ENCODE measurements at regions not wholly inside any gene's neighbourhood (a gene's known extent, or its start where the extent isn't known, plus 50 kb on each side); places are given as distances from the start of the nearest gene placed in this dataset.

DNA sequence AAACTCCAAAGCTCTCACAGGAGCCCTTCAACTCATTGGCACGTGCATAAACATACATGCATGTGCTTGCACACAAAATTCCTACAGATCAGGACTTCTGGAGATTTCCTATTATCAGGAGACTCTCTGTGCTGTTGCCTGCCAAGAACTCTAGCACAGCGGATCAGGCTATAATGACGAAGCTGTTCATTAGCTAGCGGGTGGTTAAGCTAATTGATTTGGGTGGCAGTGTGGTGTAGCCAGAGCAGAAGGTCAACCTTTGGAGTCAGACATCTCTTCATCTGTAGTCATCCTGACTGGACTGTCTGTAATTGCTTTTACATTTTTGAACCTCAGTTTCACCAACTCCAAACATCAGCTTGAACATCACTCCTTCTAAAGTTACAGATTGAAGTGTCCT is 69.0 kb downstream of the KIF2B start:
- CTCF ChIA-PET, result no interaction called here
- no peaks in the 10 kb centered on the region for H3K4me1 Mint-ChIP-seq (ENCODE audit: low read depth)
- H3K4me3 Mint-ChIP-seq, result no peak overlapping the region
- no peak for DNase-seq
- no peak for ATAC-seq
- POLR2A ChIA-PET, result no interaction called here
- no peaks in the 10 kb centered on the region for H3K36me3 Mint-ChIP-seq (ENCODE audit: low read depth)
- H3K27me3 Mint-ChIP-seq (ENCODE audit: low read depth), result no peaks in the 10 kb centered on the region
- peaks cover 19% of the 10 kb centered on the region for H3K9me3 Mint-ChIP-seq (ENCODE audit: insufficient read depth)
- no peak overlapping the region for H3K27ac Mint-ChIP-seq

DNA sequence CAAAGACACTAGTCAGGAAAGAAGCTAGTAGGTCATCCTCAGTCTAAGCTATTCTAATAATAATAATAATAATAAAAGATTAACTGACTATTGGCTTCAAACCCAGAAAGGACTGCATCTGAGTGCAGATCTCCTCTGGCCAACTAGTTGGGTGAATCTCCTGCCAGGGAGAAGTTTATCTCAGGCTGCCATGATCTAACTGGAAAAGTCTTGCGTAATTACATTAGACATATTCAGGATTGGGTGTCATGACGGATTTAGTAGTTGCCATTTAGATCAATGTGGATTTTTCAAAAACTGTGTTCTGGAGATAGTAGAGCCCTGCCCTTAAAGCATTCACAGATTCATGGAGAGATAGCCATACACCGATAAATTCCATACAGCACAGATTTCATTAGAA is 69.5 kb downstream of the KIF2B start:
- Mint-ChIP-seq H3K27ac (no peak overlapping the region), H3K4me3 (no peak overlapping the region), H3K9me3 (ENCODE audit: insufficient read depth) (peaks cover 19% of the 10 kb centered on the region), H3K27me3 (ENCODE audit: low read depth) (no peaks in the 10 kb centered on the region), H3K36me3 (ENCODE audit: low read depth) (no peaks in the 10 kb centered on the region), H3K4me1 (ENCODE audit: low read depth) (no peaks in the 10 kb centered on the region)
- ChIA-PET CTCF (no interaction called here), POLR2A (no interaction called here)
- ATAC-seq, result no peak
- no peak for DNase-seq

DNA sequence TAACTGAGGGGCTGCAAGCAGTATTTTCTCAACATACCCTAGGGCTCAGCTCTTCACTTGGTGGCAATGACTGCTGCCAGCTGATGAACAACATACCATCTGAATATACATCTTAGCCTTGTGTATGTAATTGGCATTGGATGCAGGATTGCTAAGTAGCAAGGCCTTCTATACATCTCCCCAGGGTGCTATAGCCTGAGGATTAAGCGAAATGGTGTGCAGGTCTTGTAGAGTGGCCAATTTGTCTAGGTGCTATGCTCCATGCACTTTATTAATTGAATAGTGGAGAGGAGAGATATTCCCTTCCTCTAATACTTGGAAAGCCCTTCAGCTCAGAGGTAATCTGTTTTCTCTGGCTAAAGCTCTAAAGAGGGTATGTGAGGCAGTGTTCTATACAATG is 71.9 kb downstream of the KIF2B start:
- Mint-ChIP-seq H3K4me3 (no peak overlapping the region), H3K27ac (no peak overlapping the region), H3K36me3 (ENCODE audit: low read depth) (no peaks in the 10 kb centered on the region), H3K4me1 (ENCODE audit: low read depth) (no peaks in the 10 kb centered on the region), H3K27me3 (ENCODE audit: low read depth) (no peaks in the 10 kb centered on the region), H3K9me3 (ENCODE audit: insufficient read depth) (peaks cover 19% of the 10 kb centered on the region)
- DNase-seq, result no peak
- POLR2A ChIA-PET, result no interaction called here
- no peak for ATAC-seq
- CTCF ChIA-PET, result no interaction called here

DNA sequence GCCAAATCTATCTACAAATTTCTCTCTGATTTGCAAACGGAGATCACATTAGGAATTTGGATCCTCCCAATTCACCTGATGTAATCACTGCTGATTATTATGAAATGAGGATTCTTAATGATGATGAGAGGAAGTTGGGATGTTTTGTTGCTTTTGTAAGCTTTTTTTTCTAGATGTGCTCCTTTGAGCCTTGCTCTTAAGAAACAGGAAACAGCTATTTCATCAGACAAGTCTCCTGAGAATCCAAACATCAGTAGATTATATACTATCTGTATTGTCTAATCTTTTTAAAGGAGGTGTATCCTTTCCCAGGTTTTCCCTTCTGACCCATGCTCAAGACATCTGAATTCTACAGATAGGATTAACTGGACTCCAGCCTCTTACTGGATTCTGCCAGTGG is 73.3 kb downstream of the KIF2B start:
- peaks cover 19% of the 10 kb centered on the region for H3K9me3 Mint-ChIP-seq (ENCODE audit: insufficient read depth)
- no peak for DNase-seq
- CTCF ChIA-PET, result no interaction called here
- no peak overlapping the region for H3K27ac Mint-ChIP-seq
- H3K4me1 Mint-ChIP-seq (ENCODE audit: low read depth), result no peaks in the 10 kb centered on the region
- H3K4me3 Mint-ChIP-seq, result no peak overlapping the region
- POLR2A ChIA-PET, result no interaction called here
- ATAC-seq, result no peak
- no peaks in the 10 kb centered on the region for H3K36me3 Mint-ChIP-seq (ENCODE audit: low read depth)
- H3K27me3 Mint-ChIP-seq (ENCODE audit: low read depth), result no peaks in the 10 kb centered on the region

DNA sequence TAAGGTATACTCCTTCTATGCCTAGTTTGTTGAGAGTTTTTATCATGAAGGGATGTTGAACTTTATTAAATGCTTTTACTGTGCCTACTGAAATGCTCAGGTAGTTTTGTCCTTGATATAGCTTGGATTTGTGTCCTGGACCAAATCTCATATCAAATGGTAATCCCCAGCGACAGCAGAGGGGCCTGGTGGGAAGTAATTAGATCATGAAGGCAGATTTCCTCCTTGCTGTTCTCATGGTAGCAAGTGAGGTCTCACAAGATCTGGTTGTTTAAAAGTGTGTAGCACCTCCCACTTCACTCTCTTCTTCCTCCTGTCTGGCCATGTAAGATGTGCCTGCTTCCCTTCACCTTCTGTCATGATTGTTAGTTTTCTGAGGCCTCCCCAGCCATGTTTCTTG is 78.2 kb downstream of the KIF2B start:
- ATAC-seq, result no peak

DNA sequence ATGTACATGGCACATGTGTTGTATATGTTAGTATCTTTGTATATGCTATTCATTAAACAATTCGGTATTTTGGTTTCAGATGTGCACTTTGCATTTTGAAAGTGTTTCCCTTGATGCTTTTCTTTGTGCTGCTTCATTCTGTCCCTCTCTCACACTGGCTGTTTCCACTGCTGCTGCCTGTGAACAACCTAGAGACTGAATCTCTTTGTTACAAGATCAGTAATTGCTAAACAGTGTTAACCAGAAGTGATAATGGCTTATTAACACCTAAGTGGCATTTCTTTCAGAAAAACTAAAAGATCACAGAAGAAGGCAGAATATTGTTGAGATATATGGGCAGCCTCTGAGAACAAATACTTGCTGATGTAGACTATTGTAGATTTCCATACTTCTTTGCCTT is 84.7 kb downstream of the KIF2B start:
- Mint-ChIP-seq H3K4me3 (no peak overlapping the region), H3K27me3 (ENCODE audit: low read depth) (no peaks in the 10 kb centered on the region), H3K36me3 (ENCODE audit: low read depth) (no peaks in the 10 kb centered on the region), H3K9me3 (ENCODE audit: insufficient read depth) (peaks cover 5% of the 10 kb centered on the region), H3K4me1 (ENCODE audit: low read depth) (no peaks in the 10 kb centered on the region), H3K27ac (no peak overlapping the region)
- ChIA-PET POLR2A (no interaction called here), CTCF (no interaction called here)
- DNase-seq (no peak), ATAC-seq (no peak)

More for the DNA sequence above, 78.2 kb downstream of the KIF2B start:
- DNase-seq, result no peak
- POLR2A ChIA-PET, result no interaction called here
- Mint-ChIP-seq H3K36me3 (ENCODE audit: low read depth) (no peaks in the 10 kb centered on the region), H3K27ac (no peak overlapping the region), H3K4me3 (no peak overlapping the region), H3K4me1 (ENCODE audit: low read depth) (no peaks in the 10 kb centered on the region), H3K9me3 (ENCODE audit: insufficient read depth) (peaks cover 13% of the 10 kb centered on the region), H3K27me3 (ENCODE audit: low read depth) (no peaks in the 10 kb centered on the region)
- CTCF ChIA-PET, result no interaction called here

DNA sequence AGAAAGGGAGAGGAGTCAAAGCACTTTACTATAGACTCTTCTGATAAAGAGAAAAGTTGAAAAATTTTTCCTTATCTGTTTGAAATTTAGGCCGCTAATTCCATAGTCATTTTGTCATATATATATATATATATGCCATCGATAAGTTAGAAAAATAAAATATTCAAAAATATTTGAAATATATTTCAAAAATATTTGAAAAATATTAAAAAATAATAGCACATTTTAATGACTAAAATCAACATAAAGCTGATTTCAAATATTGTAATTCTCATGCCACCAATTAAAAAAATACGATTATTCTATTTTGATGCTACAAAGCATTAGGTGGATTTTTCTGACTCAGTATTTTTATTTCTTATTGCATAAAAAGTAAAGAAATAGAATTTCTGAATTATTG is 87.1 kb downstream of the KIF2B start:
- H3K27me3 Mint-ChIP-seq (ENCODE audit: low read depth), result no peaks in the 10 kb centered on the region
- H3K27ac Mint-ChIP-seq, result no peak overlapping the region
- H3K4me1 Mint-ChIP-seq (ENCODE audit: low read depth), result no peaks in the 10 kb centered on the region
- POLR2A ChIA-PET, result no interaction called here
- ATAC-seq (no peak), DNase-seq (no peak)
- peaks cover 5% of the 10 kb centered on the region for H3K9me3 Mint-ChIP-seq (ENCODE audit: insufficient read depth)
- no peak overlapping the region for H3K4me3 Mint-ChIP-seq
- CTCF ChIA-PET, result no interaction called here
- no peaks in the 10 kb centered on the region for H3K36me3 Mint-ChIP-seq (ENCODE audit: low read depth)

DNA sequence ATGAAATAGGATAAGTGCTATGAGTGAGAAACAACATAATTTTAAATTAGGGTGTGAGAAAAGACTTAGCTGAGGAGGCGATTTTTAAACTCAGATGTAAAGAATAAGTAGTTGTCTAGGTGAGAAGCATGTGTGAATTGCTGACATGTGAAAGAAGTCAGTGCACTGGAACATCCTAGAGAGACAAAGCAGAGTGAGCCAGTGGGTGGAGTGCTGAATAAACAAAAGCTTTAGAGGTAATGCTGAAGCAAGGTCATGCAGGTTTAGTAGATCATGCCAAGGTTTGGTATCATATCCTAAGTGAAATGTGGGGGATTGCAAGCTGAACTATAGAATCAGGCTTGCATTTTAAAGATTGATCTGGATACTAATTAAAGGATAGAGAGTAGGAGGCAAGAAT is 89.4 kb downstream of the KIF2B start:
- ChIA-PET POLR2A (no interaction called here), CTCF (no interaction called here)

DNA sequence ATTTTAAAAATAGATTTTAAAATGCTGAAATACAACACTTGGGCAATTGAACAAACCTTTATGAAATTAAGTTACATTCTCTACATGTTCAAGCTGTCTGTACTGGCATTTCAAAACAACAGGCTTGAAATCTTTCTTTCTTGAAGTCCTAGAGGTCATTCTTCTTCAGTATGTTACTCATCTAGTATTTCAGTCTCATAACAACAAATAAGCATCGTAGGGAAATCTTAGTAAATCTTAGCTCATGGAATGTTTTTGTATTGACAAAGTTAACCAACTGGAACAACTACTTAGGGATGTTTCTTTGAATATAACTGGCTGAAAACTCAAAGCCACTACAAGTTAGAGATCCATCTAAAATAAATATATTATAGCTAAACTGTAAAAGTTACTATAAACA is 96.6 kb downstream of the KIF2B start:
- H3K4me1 Mint-ChIP-seq (ENCODE audit: low read depth), result no peaks in the 10 kb centered on the region

More for the DNA sequence above, 89.4 kb downstream of the KIF2B start:
- H3K36me3 Mint-ChIP-seq (ENCODE audit: low read depth), result no peaks in the 10 kb centered on the region
- ATAC-seq (no peak), DNase-seq (no peak)
- H3K4me1 Mint-ChIP-seq (ENCODE audit: low read depth), result no peaks in the 10 kb centered on the region
- peaks cover 5% of the 10 kb centered on the region for H3K9me3 Mint-ChIP-seq (ENCODE audit: insufficient read depth)
- no peak overlapping the region for H3K4me3 Mint-ChIP-seq
- H3K27ac Mint-ChIP-seq, result no peak overlapping the region
- H3K27me3 Mint-ChIP-seq (ENCODE audit: low read depth), result no peaks in the 10 kb centered on the region

DNA sequence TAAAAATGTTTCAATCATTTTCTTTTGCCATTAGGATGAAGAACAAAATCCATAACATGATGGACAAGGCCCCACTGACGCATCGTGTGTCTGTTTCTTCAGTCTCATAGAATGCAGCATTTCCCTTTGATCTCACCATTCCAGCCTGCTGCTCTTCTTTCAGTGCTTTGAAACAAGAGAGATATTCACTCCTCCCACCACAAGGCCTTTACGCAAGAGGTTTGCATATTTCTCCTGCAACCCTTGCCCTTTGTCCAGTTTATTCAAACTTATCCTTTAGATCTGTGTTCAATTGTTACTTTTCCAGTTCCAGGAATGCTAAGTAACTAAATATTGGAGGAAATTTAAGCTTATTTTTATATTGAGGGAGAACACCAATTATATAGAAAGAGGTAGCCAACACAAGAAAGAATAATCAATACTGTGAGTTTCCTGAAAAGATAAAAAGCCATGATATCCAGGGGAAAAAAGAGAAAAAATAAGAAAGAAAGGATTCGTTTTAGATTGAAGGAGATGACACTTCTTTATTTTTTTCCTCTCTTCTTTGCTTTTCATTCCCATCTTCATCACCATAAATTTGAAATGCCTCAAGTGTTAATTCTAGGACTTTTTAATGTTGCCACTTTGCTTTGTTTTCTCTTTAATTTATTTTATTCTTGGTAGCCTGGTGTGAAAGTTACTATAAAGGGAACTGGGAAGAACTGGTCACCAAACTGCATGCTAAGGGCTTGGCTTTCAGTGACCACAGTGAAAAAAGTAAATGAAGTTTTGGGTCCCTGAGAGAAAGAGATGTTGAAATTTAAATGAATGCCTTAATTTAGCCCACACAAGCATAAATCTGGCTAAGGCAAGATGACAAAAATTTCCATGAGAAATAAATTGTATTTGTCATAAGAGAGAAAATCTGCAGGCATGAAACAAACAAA is 102.1 kb downstream of the KIF2B start:
- POLR2A ChIA-PET, result interaction anchor here (0.5 kb wide), 1 partner anchor 342 kb away, joined by 4 read pairs; no protein-coding TSS in a partner anchor
- Mint-ChIP-seq H3K4me1 (ENCODE audit: low read depth) (no peaks in the 10 kb centered on the region), H3K27me3 (ENCODE audit: low read depth) (no peaks in the 10 kb centered on the region), H3K9me3 (ENCODE audit: insufficient read depth) (peaks cover 13% of the 10 kb centered on the region), H3K36me3 (ENCODE audit: low read depth) (no peaks in the 10 kb centered on the region), H3K27ac (no peak overlapping the region), H3K4me3 (no peak overlapping the region)
- CTCF ChIA-PET, result no interaction called here
- ATAC-seq (no peak), DNase-seq (no peak)

More for the DNA sequence above, 96.6 kb downstream of the KIF2B start:
- no peak for DNase-seq
- POLR2A ChIA-PET, result no interaction called here
- no peak overlapping the region for H3K4me3 Mint-ChIP-seq
- no peak for ATAC-seq
- H3K36me3 Mint-ChIP-seq (ENCODE audit: low read depth), result no peaks in the 10 kb centered on the region
- H3K27ac Mint-ChIP-seq, result no peak overlapping the region
- no peaks in the 10 kb centered on the region for H3K27me3 Mint-ChIP-seq (ENCODE audit: low read depth)
- H3K9me3 Mint-ChIP-seq (ENCODE audit: insufficient read depth), result peaks cover 4% of the 10 kb centered on the region
- CTCF ChIA-PET, result no interaction called here

DNA sequence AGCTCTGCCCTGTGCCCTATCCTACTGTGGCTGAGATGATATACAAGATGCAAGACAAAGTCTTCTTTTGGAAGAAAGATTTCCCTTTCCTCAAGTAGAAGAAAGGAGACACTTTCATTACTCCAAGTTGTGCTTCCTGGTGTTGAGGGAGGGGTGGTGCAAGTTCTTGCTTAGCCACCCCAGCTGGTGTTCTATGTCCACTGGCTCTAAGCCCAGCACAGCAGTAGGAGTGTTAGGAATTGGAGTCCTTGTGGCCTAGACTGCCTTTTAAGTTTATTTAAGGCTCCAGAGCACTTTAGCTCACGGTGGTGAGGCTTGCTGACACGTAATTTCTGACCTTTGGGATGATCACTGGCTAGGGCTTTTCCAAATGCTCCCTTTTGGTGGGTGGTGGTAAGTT is 109.7 kb downstream of the KIF2B start:
- CTCF ChIA-PET, result no interaction called here
- no peaks in the 10 kb centered on the region for H3K27me3 Mint-ChIP-seq (ENCODE audit: low read depth)
- no peak overlapping the region for H3K4me3 Mint-ChIP-seq
- H3K36me3 Mint-ChIP-seq (ENCODE audit: low read depth), result no peaks in the 10 kb centered on the region
- POLR2A ChIA-PET, result no interaction called here
- ATAC-seq, result no peak
- H3K4me1 Mint-ChIP-seq (ENCODE audit: low read depth), result no peaks in the 10 kb centered on the region
- peaks cover 5% of the 10 kb centered on the region for H3K9me3 Mint-ChIP-seq (ENCODE audit: insufficient read depth)
- H3K27ac Mint-ChIP-seq, result no peak overlapping the region
- no peak for DNase-seq

DNA sequence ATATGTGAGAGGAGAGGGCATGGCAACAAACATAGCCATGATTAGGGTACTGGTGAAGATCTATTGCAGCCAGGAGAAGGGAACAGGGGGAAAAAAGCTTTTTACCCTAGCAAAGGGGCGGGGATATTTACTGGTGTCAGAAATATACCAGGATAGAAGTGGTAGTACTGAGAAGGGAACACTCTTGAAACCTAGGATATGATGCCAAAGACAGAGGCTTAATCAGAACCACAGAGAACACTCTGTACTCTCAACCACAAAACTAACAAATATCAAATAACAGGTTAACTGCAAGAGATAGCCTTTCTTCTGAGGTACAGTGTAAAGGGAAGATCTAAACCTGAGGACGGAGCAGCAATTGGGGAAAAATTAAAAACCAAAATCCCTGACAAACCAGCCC is 112.2 kb downstream of the KIF2B start:
- no peaks in the 10 kb centered on the region for H3K4me1 Mint-ChIP-seq (ENCODE audit: low read depth)
- DNase-seq, result no peak
- H3K4me3 Mint-ChIP-seq, result no peak overlapping the region
- no peaks in the 10 kb centered on the region for H3K9me3 Mint-ChIP-seq (ENCODE audit: insufficient read depth)
- ATAC-seq, result no peak
- ChIA-PET POLR2A (no interaction called here), CTCF (no interaction called here)
- H3K27me3 Mint-ChIP-seq (ENCODE audit: low read depth), result no peaks in the 10 kb centered on the region
- no peak overlapping the region for H3K27ac Mint-ChIP-seq
- no peaks in the 10 kb centered on the region for H3K36me3 Mint-ChIP-seq (ENCODE audit: low read depth)

DNA sequence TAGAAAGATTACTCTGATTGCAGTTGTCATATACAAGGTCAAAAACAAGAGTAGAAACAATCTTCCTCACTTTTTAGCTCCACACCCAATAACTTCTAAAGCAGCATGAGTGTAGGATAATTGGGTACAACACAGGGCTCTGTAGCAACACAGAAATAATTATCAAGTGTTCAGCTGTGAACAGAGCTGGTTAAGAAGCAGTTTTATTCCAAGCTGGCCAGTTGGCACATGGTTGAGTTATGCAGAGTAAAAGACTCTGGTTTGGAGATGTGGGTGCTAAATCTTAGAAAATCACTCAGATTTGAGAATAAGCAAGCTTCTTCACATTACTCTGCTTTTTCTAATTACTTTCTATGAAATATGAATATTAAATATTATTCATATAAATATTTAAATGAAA is 118.5 kb downstream of the KIF2B start:
- H3K4me3 Mint-ChIP-seq, result no peak overlapping the region
- ATAC-seq (no peak), DNase-seq (no peak)
- no peaks in the 10 kb centered on the region for H3K4me1 Mint-ChIP-seq (ENCODE audit: low read depth)
- no peaks in the 10 kb centered on the region for H3K36me3 Mint-ChIP-seq (ENCODE audit: low read depth)
- peaks cover 13% of the 10 kb centered on the region for H3K9me3 Mint-ChIP-seq (ENCODE audit: insufficient read depth)
- ChIA-PET POLR2A (no interaction called here), CTCF (no interaction called here)
- no peaks in the 10 kb centered on the region for H3K27me3 Mint-ChIP-seq (ENCODE audit: low read depth)
- H3K27ac Mint-ChIP-seq, result no peak overlapping the region
